ENCODE measurements at regions not wholly inside any gene's neighbourhood (a gene's known extent, or its start where the extent isn't known, plus 50 kb on each side); places are given as distances from the start of the nearest gene placed in this dataset.
A peak's percentile ranks its signal among the peaks of the same experiment; 100 is the strongest.

- peak in 2 of 5 donors; percentile 8 to 29 for DNase-seq
- Histone ChIP-seq H3K9me3 (peaks cover 0 to 9% (median 0%) of the 10 kb centered on the region in 12 donors), H3K36me3 (no peaks in the 10 kb centered on the region), H3K4me1 (no peaks in the 10 kb centered on the region), H3K4me3 (no peak overlapping the region), H3K27ac (no peak overlapping the region), H3K27me3 (no peaks in the 10 kb centered on the region)
- no peak for TF ChIP-seq CTCF (IDR thresholded peaks at IDR 0.05)
- TF ChIP-seq POLR2A (IDR thresholded peaks at IDR 0.05): no peak
- WGBS, 4 donors: 27 to 44% (median 34%) methylated on average over 3 of the region's 3 CpGs
- peak in 3 of 4 donors; percentile 34 to 68 (median 47) for ATAC-seq
- intact Hi-C loops (cut with DNase I): no loop called here
These were observed 387.8 kb upstream of the GJE1 start for GRCh38 chr6:141744971-141745370.

GRCh38 chr6:141744194-141744925, 388.4 kb upstream of the GJE1 start:
- TF ChIP-seq CTCF (IDR thresholded peaks at IDR 0.05): no peak
- TF ChIP-seq POLR2A (IDR thresholded peaks at IDR 0.05): no peak
- Histone ChIP-seq H3K27me3 (no peaks in the 10 kb centered on the region), H3K4me3 (no peak overlapping the region), H3K4me1 (no peaks in the 10 kb centered on the region), H3K9me3 (peaks cover 0 to 9% (median 0%) of the 10 kb centered on the region in 12 donors), H3K36me3 (no peaks in the 10 kb centered on the region), H3K27ac (peak overlapping the region in 1 of 12 donors; percentile 12)
- ATAC-seq (no peak), DNase-seq (no peak)
- intact Hi-C loops (cut with DNase I): no loop called here
- 40 to 68% (median 55%) methylated on average over 2 of the region's 2 CpGs for WGBS, 4 donors

- Histone ChIP-seq H3K36me3 (no peaks in the 10 kb centered on the region), H3K27ac (no peak overlapping the region), H3K9me3 (peaks cover 0 to 5% (median 0%) of the 10 kb centered on the region in 12 donors), H3K4me3 (no peak overlapping the region), H3K27me3 (no peaks in the 10 kb centered on the region), H3K4me1 (no peaks in the 10 kb centered on the region)
- intact Hi-C loops (cut with DNase I): no loop called here
- ATAC-seq: no peak
- 66 to 80% (median 73%) methylated on average over 3 of the region's 3 CpGs for whole genome bisulfite sequencing, 4 donors
- DNase-seq: no peak
- no peak for TF ChIP-seq POLR2A (IDR thresholded peaks at IDR 0.05)
- no peak for TF ChIP-seq CTCF (IDR thresholded peaks at IDR 0.05)
These were observed 396.6 kb upstream of the GJE1 start for GRCh38 chr6:141736104-141736503.

- Histone ChIP-seq H3K36me3 (no peaks in the 10 kb centered on the region), H3K9me3 (peaks cover 0 to 5% (median 0%) of the 10 kb centered on the region in 12 donors), H3K27ac (no peak overlapping the region), H3K4me3 (no peak overlapping the region), H3K27me3 (no peaks in the 10 kb centered on the region), H3K4me1 (no peaks in the 10 kb centered on the region)
- ATAC-seq (no peak), DNase-seq (no peak)
- intact Hi-C loops (cut with DNase I): no loop called here
- no peak for TF ChIP-seq POLR2A (IDR thresholded peaks at IDR 0.05)
These were observed 397.6 kb upstream of the GJE1 start for GRCh38 chr6:141735126-141735525.

All from heart left ventricle (tissue), 16 donors.